ENCODE measurements at regions not wholly inside any gene's neighbourhood (a gene's known extent, or its start where the extent isn't known, plus 50 kb on each side); places are given as distances from the start of the nearest gene placed in this dataset.

GRCh38 chr11:25862159-25862558 is 469.8 kb upstream of the ANO3 start:
- intact Hi-C loops (cut with DNase I; ENCODE audit: low total_unique reads), result no loop called here
- TF ChIP-seq CTCF (IDR thresholded peaks at IDR 0.05) (no peak), POLR2A (IDR thresholded peaks at IDR 0.05) (no peak)
- 79 to 97% methylated on average over 1 of the region's 1 CpG for WGBS, 2 donors
- H3K4me3 ChIP-seq (ENCODE audit: low read depth, poor library complexity, severe bottlenecking), result no peak overlapping the region
- no peak for DNase-seq (ENCODE audit: low spot score in 2 of 2)

GRCh38 chr11:25863986-25864385 is 467.9 kb upstream of the ANO3 start:
- H3K4me3 ChIP-seq (ENCODE audit: low read depth, poor library complexity, severe bottlenecking), result no peak overlapping the region
- TF ChIP-seq CTCF (IDR thresholded peaks at IDR 0.05) (no peak), POLR2A (IDR thresholded peaks at IDR 0.05) (no peak)
- WGBS, 2 donors, result 83% methylated on average over 3 of the region's 3 CpGs
- intact Hi-C loops (cut with DNase I; ENCODE audit: low total_unique reads), result no loop called here
- DNase-seq (ENCODE audit: low spot score in 2 of 2), result no peak

- intact Hi-C loops (cut with DNase I; ENCODE audit: low total_unique reads), result no loop called here
- TF ChIP-seq CTCF (IDR thresholded peaks at IDR 0.05) (no peak), POLR2A (IDR thresholded peaks at IDR 0.05) (no peak)
- H3K4me3 ChIP-seq (ENCODE audit: low read depth, poor library complexity, severe bottlenecking), result no peak overlapping the region
- DNase-seq (ENCODE audit: low spot score in 2 of 2), result peak in 1 of 2 donors; percentile 13
- WGBS, 2 donors, result 50% methylated on average over 3 of the region's 3 CpGs
Observed at GRCh38 chr11:25876456-25876965, 455.4 kb upstream of the ANO3 start.

GRCh38 chr11:25886036-25886435 is 445.9 kb upstream of the ANO3 start:
- intact Hi-C loops (cut with DNase I; ENCODE audit: low total_unique reads), result no loop called here
- H3K4me3 ChIP-seq (ENCODE audit: low read depth, poor library complexity, severe bottlenecking), result no peak overlapping the region
- DNase-seq (ENCODE audit: low spot score in 2 of 2), result no peak
- WGBS, 2 donors, result 81 to 86% methylated on average over 3 of the region's 3 CpGs
- TF ChIP-seq POLR2A (IDR thresholded peaks at IDR 0.05) (no peak), CTCF (IDR thresholded peaks at IDR 0.05) (no peak)

GRCh38 chr11:25890626-25891260 is 441.2 kb upstream of the ANO3 start:
- intact Hi-C loops (cut with DNase I; ENCODE audit: low total_unique reads), result no loop called here
- WGBS, 2 donors, result 59 to 61% methylated on average over 3 of the region's 3 CpGs
- TF ChIP-seq CTCF (IDR thresholded peaks at IDR 0.05) (no peak), POLR2A (IDR thresholded peaks at IDR 0.05) (no peak)
- H3K4me3 ChIP-seq (ENCODE audit: low read depth, poor library complexity, severe bottlenecking), result no peak overlapping the region
- DNase-seq (ENCODE audit: low spot score in 2 of 2), result no peak

GRCh38 chr11:25891960-25892359 is 440.0 kb upstream of the ANO3 start:
- 96 to 97% methylated on average over 1 of the region's 1 CpG for WGBS, 2 donors
- no peak overlapping the region for H3K4me3 ChIP-seq (ENCODE audit: low read depth, poor library complexity, severe bottlenecking)
- intact Hi-C loops (cut with DNase I; ENCODE audit: low total_unique reads), result no loop called here
- TF ChIP-seq POLR2A (IDR thresholded peaks at IDR 0.05), result no peak
- TF ChIP-seq CTCF (IDR thresholded peaks at IDR 0.05), result no peak
- DNase-seq (ENCODE audit: low spot score in 2 of 2), result no peak
